Spinal cord (tissue), 9 donors: ENCODE measurements at regions not wholly inside any gene's neighbourhood (a gene's known extent, or its start where the extent isn't known, plus 50 kb on each side); places are given as distances from the start of the nearest gene placed in this dataset.

ENCODE experiments used
- DNase-seq, 6 donors: peaks; one replicate each; pipeline versions ENCODE4 v3.0.0 to v3.0.0-alpha.2; 2013 to 2015; ENCODE audit warnings: low spot score in 6 of 6, low read depth in 4 of 6
- H3K27ac ChIP-seq: one replicate; pipeline ENCODE4 v1.5.1; 2013; ENCODE audit warnings: low read depth, low read length, control low read depth
- H3K27me3 ChIP-seq: one replicate; pipeline ENCODE4 v1.6.1; 2013; ENCODE audit warnings: low read length; ENCODE audit not compliant: control insufficient read depth, insufficient read depth
- H3K36me3 ChIP-seq: one replicate; pipeline ENCODE4 v1.6.1; 2013; ENCODE audit warnings: low read length; ENCODE audit not compliant: control insufficient read depth, insufficient read depth
- H3K4me1 ChIP-seq: one replicate; pipeline ENCODE4 v1.6.1; 2013; ENCODE audit warnings: low read length; ENCODE audit not compliant: control insufficient read depth, insufficient read depth
- H3K4me3 ChIP-seq: one replicate; pipeline ENCODE4 v1.5.1; 2013; ENCODE audit warnings: low read depth, low read length, control low read depth
- H3K9me3 ChIP-seq: one replicate; pipeline ENCODE4 v1.6.1; 2013; ENCODE audit warnings: low read length; ENCODE audit not compliant: control insufficient read depth, insufficient read depth
- WGBS: methylation state at CpG from one replicate; pipeline ENCODE4 v1.1.5; 2013; ENCODE audit warnings: missing lambda C conversion rate; ENCODE audit not compliant: insufficient coverage; 5-methylcytosine and 5-hydroxymethylcytosine counted together
- donor health status: healthy.

DNA sequence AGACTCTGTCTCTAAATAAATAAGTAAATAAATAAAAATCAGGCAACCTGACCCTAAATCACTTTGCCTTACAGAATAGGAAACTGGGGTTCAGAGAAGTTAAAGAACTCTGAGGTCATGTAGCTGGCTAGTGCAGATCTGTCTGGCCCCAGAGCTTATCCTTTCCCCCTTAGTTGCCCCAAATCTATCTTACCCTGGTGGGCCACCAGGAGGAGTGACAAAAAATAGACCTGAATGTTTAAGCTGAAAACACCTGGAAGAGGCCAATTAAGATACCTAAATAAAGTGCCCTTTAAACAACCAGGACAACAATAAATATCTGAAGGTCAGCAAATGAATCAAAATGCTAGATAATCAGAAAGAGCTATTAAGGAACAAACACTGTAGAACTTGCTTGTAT is 59.7 kb downstream of the TEX35 start:
- H3K9me3 ChIP-seq, result no peaks in the 10 kb centered on the region

DNA sequence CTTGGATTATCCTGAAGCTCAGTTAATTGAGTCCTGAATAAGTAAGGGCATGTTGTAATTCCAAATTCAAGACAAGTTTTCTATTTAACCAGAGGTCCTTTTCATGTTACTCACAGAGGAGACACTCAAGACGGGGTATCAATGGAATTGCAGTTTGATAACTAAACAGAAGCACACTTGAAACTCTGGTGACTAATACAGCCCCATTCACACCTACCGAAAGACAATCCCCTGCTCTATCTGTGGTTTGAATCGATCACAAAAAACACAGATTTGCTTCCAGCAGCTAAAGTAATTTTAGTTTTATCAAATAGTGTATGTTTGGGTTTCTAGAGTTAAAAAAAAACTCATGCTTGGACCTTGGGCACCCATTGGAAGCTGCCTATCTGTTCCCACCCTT is 60.4 kb downstream of the TEX35 start:
- H3K27ac ChIP-seq, result no peak overlapping the region
- H3K36me3 ChIP-seq, result no peaks in the 10 kb centered on the region
- no peaks in the 10 kb centered on the region for H3K4me1 ChIP-seq
- no peaks in the 10 kb centered on the region for H3K9me3 ChIP-seq
- no peak for DNase-seq
- WGBS, result no CpG with 5 or more reads among the region's 3 CpGs
- no peaks in the 10 kb centered on the region for H3K27me3 ChIP-seq
- H3K4me3 ChIP-seq, result no peak overlapping the region

More for the DNA sequence above, 59.7 kb downstream of the TEX35 start:
- no peaks in the 10 kb centered on the region for H3K27me3 ChIP-seq
- H3K36me3 ChIP-seq, result no peaks in the 10 kb centered on the region
- no peaks in the 10 kb centered on the region for H3K4me1 ChIP-seq
- no peak overlapping the region for H3K4me3 ChIP-seq
- no peak for DNase-seq
- H3K27ac ChIP-seq, result no peak overlapping the region

DNA sequence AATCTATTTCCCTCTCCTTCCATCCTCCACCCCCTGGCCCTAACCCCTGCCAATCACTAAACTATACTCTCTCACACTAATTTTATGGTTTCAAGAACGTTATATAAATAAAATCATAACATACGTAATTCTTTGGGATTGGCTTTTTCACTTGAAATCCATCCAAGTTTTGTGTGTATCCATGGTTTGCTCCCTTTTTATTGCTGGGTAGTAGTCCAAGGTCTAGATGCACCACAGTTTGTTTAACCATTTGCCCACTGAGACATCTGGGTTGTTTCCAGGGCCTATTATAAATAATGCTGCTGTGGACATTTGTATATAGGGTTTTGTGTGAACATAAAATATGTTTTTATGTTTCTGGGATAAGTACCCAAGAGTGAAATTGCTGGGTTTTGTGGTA is 61.4 kb downstream of the TEX35 start:
- WGBS, result no CpG with 5 or more reads among the region's 2 CpGs
- no peaks in the 10 kb centered on the region for H3K36me3 ChIP-seq
- H3K4me3 ChIP-seq, result no peak overlapping the region
- no peaks in the 10 kb centered on the region for H3K27me3 ChIP-seq
- H3K9me3 ChIP-seq, result no peaks in the 10 kb centered on the region
- no peaks in the 10 kb centered on the region for H3K4me1 ChIP-seq
- no peak overlapping the region for H3K27ac ChIP-seq
- DNase-seq, result no peak

DNA sequence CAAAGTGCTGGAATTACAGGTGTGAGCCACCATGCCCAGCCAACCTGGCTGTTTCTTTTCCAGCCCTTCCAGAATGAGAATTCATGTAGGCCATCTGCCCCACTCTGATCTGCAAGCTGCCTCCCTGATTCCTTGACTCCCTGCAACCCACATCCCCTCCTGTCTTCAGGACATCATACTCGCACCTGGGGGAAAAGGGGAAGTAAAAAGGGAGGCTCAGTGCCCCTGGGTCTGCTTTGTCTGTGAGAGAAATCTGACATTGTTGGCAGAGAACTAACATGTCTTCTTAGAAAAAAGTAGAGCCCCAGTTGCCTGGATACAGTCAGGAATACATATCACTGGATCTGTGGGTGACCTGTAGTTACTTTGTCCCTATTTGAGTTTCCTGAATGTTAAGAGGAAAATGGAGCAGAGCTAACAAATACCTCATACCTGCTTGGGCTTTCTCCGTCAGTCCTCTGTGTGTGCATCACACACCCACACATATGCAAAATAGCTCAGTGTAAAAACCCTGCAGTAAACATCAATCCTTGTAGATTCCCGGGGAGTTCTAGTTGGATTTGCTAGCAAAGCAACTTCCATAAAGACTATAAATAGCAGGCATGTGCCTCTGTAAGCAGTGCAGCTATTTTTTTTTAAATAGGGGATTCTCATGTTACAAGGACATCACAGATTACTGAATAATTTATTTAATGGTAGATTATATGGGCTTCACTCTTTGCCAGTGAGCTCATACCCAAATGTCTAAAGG is 62.9 kb downstream of the TEX35 start:
- DNase-seq, result peak in 2 of 6 donors; percentile 38 to 81
- Histone ChIP-seq H3K9me3 (no peaks in the 10 kb centered on the region), H3K27ac (no peak overlapping the region), H3K4me3 (no peak overlapping the region), H3K36me3 (no peaks in the 10 kb centered on the region), H3K4me1 (peaks cover 9% of the 10 kb centered on the region), H3K27me3 (peaks cover under 1% of the 10 kb centered on the region)
- WGBS, result 0% methylated on average over 1 of the region's 3 CpGs

DNA sequence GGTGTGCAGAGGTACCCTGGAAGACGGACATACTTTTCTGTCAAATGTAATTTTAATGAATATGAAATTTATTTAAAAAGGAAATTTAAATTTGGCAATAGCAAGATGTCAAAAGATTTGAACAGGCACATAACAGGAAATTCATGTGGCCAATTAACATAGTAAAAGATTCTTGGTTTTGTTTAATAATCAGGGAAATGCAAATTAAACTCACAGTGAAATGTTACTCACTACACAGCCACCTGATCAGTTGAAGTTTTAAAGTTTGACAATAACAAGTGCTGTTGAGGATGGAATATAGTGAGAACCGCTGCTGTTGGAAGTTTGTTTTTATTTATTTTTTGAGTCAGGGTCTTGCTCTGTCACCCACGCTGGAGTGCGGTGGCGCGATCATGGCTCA is 63.9 kb downstream of the TEX35 start:
- DNase-seq, result no peak

DNA sequence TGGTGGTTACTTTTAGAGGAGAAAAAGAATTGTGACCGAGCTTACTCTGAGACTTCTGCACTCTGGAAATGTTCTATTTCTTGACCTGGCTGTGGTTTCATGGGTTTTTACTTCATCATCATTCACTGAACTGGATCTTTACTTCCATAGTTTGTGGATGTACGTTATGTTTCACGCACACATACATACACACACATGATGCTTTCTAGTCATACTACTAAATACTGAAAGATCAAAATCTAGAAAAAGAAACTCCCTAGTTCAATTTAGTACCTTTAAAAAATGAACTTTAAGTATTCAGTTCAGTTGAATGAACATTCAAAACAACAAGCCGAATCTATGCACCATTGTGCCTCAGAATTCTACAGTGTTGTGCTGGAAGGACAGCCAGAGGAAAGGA is 65.0 kb downstream of the TEX35 start:
- 100% methylated on average over 1 of the region's 4 CpGs for WGBS
- H3K27ac ChIP-seq, result no peak overlapping the region
- no peaks in the 10 kb centered on the region for H3K9me3 ChIP-seq
- H3K4me3 ChIP-seq, result no peak overlapping the region
- H3K4me1 ChIP-seq, result peaks cover 24% of the 10 kb centered on the region
- H3K27me3 ChIP-seq, result peaks cover 2% of the 10 kb centered on the region
- no peak for DNase-seq
- H3K36me3 ChIP-seq, result no peaks in the 10 kb centered on the region

More for the DNA sequence above, 63.9 kb downstream of the TEX35 start:
- H3K4me1 ChIP-seq, result peaks cover 19% of the 10 kb centered on the region
- no peaks in the 10 kb centered on the region for H3K36me3 ChIP-seq
- no peak overlapping the region for H3K27ac ChIP-seq
- H3K27me3 ChIP-seq, result peaks cover 2% of the 10 kb centered on the region
- WGBS, result 97% methylated on average over 4 of the region's 6 CpGs
- no peak overlapping the region for H3K4me3 ChIP-seq
- H3K9me3 ChIP-seq, result no peaks in the 10 kb centered on the region

DNA sequence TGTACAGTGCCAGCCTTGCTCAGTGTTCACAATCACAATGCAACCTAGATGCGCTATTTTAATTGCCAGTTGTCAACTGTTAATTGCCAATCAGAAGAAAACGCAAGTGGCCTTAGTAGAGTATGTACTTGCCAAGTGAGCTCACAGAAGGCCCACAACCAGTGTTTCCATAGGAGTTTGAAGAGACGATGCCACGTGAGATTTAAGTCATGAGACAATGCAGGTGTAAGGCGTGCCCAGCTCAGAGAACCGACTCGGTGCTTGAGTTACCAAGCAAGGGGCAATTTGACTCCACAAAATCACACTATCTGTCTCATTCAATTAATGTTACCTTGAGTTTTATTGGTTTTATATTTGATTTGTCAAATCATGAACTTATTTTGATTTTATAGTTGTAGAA is 65.6 kb downstream of the TEX35 start:
- no peak for DNase-seq
- Histone ChIP-seq H3K27me3 (peaks cover 2% of the 10 kb centered on the region), H3K9me3 (no peaks in the 10 kb centered on the region), H3K36me3 (no peaks in the 10 kb centered on the region), H3K4me3 (no peak overlapping the region), H3K4me1 (peaks cover 24% of the 10 kb centered on the region), H3K27ac (no peak overlapping the region)
- WGBS, result 100% methylated on average over 3 of the region's 7 CpGs

DNA sequence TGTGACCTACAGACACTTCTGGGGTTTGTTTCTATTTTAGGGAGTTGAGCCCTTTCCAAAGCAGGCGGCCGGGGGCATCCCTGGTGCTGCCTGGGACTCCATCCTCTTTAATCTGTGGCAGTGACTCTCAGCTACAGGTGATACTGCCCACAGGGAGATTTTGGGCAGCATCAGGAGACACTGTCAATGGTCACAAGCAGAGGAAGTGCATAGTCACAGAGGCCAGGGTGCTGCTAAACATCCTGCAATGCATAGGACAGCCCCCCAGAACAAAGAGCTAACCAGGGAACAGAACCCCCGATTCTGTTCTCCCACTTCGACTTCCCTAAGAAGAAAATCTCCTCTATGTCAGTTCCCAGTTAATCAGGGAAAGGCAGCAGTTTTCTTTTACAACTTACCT is 66.2 kb downstream of the TEX35 start:
- Histone ChIP-seq H3K27me3 (peaks cover 2% of the 10 kb centered on the region), H3K4me1 (peaks cover 24% of the 10 kb centered on the region), H3K4me3 (no peak overlapping the region), H3K36me3 (no peaks in the 10 kb centered on the region), H3K27ac (no peak overlapping the region), H3K9me3 (no peaks in the 10 kb centered on the region)
- DNase-seq, result no peak
- WGBS, result 95% methylated on average over 4 of the region's 4 CpGs

DNA sequence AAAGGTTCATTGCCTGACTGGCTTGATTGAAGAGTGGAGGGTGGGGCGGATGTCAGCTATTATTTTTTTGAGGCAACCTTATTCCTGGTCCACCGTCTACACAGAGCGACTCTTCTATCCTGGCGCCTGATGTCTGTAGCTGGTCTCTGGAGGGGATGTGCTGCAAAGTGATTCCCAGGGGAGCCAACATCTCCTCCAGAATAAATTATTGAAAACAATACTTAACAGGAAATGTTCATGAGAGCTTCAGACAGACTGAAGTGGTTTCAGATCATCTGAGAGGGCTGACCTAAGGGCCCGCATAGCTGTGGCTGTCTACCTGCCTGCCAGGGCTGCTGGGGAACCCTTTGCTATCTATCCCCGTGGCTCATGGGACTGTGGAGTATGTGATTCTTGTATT is 66.7 kb downstream of the TEX35 start:
- Histone ChIP-seq H3K4me3 (no peak overlapping the region), H3K4me1 (peaks cover 24% of the 10 kb centered on the region), H3K27ac (no peak overlapping the region), H3K27me3 (peaks cover 2% of the 10 kb centered on the region), H3K36me3 (no peaks in the 10 kb centered on the region), H3K9me3 (no peaks in the 10 kb centered on the region)
- DNase-seq, result no peak
- 91% methylated on average over 1 of the region's 6 CpGs for WGBS

DNA sequence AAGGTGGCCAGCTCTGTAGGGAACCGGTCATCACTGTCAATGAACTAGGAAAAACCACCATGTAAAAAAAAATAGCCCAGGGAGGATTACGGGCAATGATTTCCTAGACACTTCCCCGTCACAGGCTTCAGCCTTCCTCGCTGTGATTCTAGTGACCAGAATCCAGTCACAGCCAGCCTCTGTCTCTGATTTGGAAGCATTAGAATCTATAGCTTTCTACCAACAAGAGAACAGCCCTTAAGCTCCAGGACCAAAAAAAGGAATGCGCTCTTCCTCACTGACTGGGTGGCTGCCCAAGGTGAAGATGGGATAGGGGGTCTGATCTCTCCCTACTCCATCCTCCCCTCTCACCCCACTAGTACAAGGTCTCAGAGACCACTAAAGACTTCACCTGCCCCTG is 67.2 kb downstream of the TEX35 start:
- WGBS, result 100% methylated on average over 3 of the region's 5 CpGs
- Histone ChIP-seq H3K36me3 (no peaks in the 10 kb centered on the region), H3K9me3 (no peaks in the 10 kb centered on the region), H3K27me3 (peaks cover 2% of the 10 kb centered on the region), H3K4me3 (no peak overlapping the region), H3K4me1 (peaks cover 24% of the 10 kb centered on the region), H3K27ac (no peak overlapping the region)
- DNase-seq, result no peak
